ENCODE measurements at regions not wholly inside any gene's neighbourhood (a gene's known extent, or its start where the extent isn't known, plus 50 kb on each side); places are given as distances from the start of the nearest gene placed in this dataset.

GRCh38 chr18:60981682-60982328 is 351.4 kb upstream of the CDH20 start:
- Histone ChIP-seq H3K4me2 (ENCODE audit: low read depth, low read length) (no peak overlapping the region), H3K4me1 (ENCODE audit: control insufficient read depth, insufficient read depth, low read length) (no peaks in the 10 kb centered on the region), H3K4me3 (ENCODE audit: insufficient read depth, low read depth, low read length) (no peak overlapping the region), H4K5ac (ENCODE audit: low read depth, low read length) (no peak overlapping the region), H4K91ac (ENCODE audit: insufficient read depth, low read depth, low read length) (no peak overlapping the region), H3K79me1 (ENCODE audit: low read depth in 1 of 2, low read length in 2 of 2) (no peaks in the 10 kb centered on the region), H3K9me3 (ENCODE audit: control insufficient read depth, insufficient read depth, low read length) (peaks cover 7% of the 10 kb centered on the region), H4K20me1 (ENCODE audit: insufficient read depth, low read length) (no peaks in the 10 kb centered on the region), H3K27me3 (ENCODE audit: control insufficient read depth, insufficient read depth, low read length) (no peaks in the 10 kb centered on the region), H3K36me3 (ENCODE audit: control insufficient read depth, insufficient read depth, low read length) (no peaks in the 10 kb centered on the region), H3K56ac (ENCODE audit: extremely low read depth, insufficient read depth, low read length) (no peak overlapping the region), H3K18ac (ENCODE audit: low read depth, low read length) (no peak overlapping the region), H2AK9ac (replicated peaks; ENCODE audit: low read depth, low read length, poor library complexity) (no peak overlapping the region), H2BK5ac (ENCODE audit: low read depth, low read length, poor library complexity, severe bottlenecking) (no peak overlapping the region), H2BK20ac (ENCODE audit: low read depth, low read length) (no peak overlapping the region), H2BK120ac (ENCODE audit: low read depth, low read length) (no peak overlapping the region), H4K8ac (ENCODE audit: low read depth in 2 of 2, low read length in 2 of 2) (no peak overlapping the region), H2AK5ac (ENCODE audit: low read depth, low read length) (no peak overlapping the region), H3K27ac (ENCODE audit: insufficient read depth, low read length) (no peak overlapping the region), H3K9me1 (ENCODE audit: insufficient read depth, low read length) (no peaks in the 10 kb centered on the region), H3K9ac (ENCODE audit: low read depth, low read length) (no peak overlapping the region), H3K23ac (ENCODE audit: low read depth, low read length) (no peak overlapping the region), H2AFZ (replicated peaks; ENCODE audit: low read length, poor library complexity) (no peak overlapping the region), H3K4ac (ENCODE audit: low read depth, low read length) (no peak overlapping the region), H3K14ac (replicated peaks; ENCODE audit: low read depth, low read length) (no peak overlapping the region), H2BK15ac (ENCODE audit: low read depth, low read length) (no peak overlapping the region)
- no CpG with 5 or more reads among the region's 3 CpGs for WGBS, 2 experiments (ENCODE audit: extremely low coverage in 2 of 2, insufficient read length in 1 of 2)
- ATAC-seq (ENCODE audit: low read depth), result no peak
- dilution Hi-C loops (cut with HindIII; ENCODE audit: low sequenced_read_pairs, unreplicated experiment) (no loop called here), intact Hi-C loops (cut with micrococcal nuclease) (no loop called here), in situ Hi-C loops (cut with MboI; ENCODE audit: low sequenced_read_pairs) (no loop called here)
- no peak for DNase-seq
- POLR2A ChIA-PET (ENCODE audit: unreplicated experiment), result no interaction called here
- CTCF ChIA-PET, result no interaction called here
- TF ChIP-seq ELK1 (IDR thresholded peaks at IDR 0.05; ENCODE audit: borderline replicate concordance, low read depth, low read length) (no peak), RFX5 (IDR thresholded peaks at IDR 0.05; ENCODE audit: low read depth, low read length) (no peak), RAD21 (IDR thresholded peaks at IDR 0.05; ENCODE audit: low read length) (no peak), FOS (IDR thresholded peaks at IDR 0.05; ENCODE audit: low read depth, low read length) (no peak), MXI1 (IDR thresholded peaks at IDR 0.05; ENCODE audit: borderline replicate concordance, low read depth, low read length) (no peak), CHD1 (IDR thresholded peaks at IDR 0.05; ENCODE audit: low read depth, low read length) (no peak), USF2 (IDR thresholded peaks at IDR 0.05; ENCODE audit: low read depth, low read length) (no peak), BHLHE40 (IDR thresholded peaks at IDR 0.05; ENCODE audit: low read depth, low read length) (no peak), CEBPB (IDR thresholded peaks at IDR 0.05; ENCODE audit: low read depth, low read length) (no peak), POLR2A (IDR thresholded peaks at IDR 0.05; ENCODE audit: low read depth, low read length) (no peak), CTCF (conservative IDR thresholded peaks at IDR 0.05; ENCODE audit: low read depth, low read length) (no peak), NFE2L2 (IDR thresholded peaks at IDR 0.05; ENCODE audit: low read depth, low read length) (no peak), MAZ (IDR thresholded peaks at IDR 0.05; ENCODE audit: borderline replicate concordance, low read depth, low read length) (no peak)
- no TSS peak for BruUV-seq (replicated peaks)

All from IMR-90 (cell line).